Activated T-helper 17 cell treated with anti-CD3 and anti-CD28 coated beads, Interleukin-2, amount 50 U/mL, for 72 hours (primary cell): ENCODE measurements at regions not wholly inside any gene's neighbourhood (a gene's known extent, or its start where the extent isn't known, plus 50 kb on each side); places are given as distances from the start of the nearest gene placed in this dataset.

ENCODE experiments used
- ATAC-seq: fragments of 150-1000 bp; cut with Tn5 transposase; replicated peaks from 2 replicates; pipeline ENCODE4 v1.10.0; 2021; ENCODE audit warnings: mild to moderate bottlenecking, moderate library complexity
- H3K27ac Mint-ChIP-seq: one replicate; pipeline ENCODE4 v1.8.0; 2022; ENCODE audit warnings: mixed read lengths
- H3K27me3 Mint-ChIP-seq: one replicate; pipeline ENCODE4 v1.8.0; 2022; ENCODE audit warnings: mixed read lengths
- H3K36me3 Mint-ChIP-seq: one replicate; pipeline ENCODE4 v1.8.0; 2022; ENCODE audit warnings: low read depth, mild to moderate bottlenecking, mixed read lengths
- H3K4me1 Mint-ChIP-seq: one replicate; pipeline ENCODE4 v1.8.0; 2022; ENCODE audit warnings: mixed read lengths
- H3K4me3 Mint-ChIP-seq: one replicate; pipeline ENCODE4 v1.8.0; 2022; ENCODE audit warnings: mild to moderate bottlenecking, mixed read lengths
- H3K9me3 Mint-ChIP-seq: one replicate; pipeline ENCODE4 v1.8.0; 2022; ENCODE audit warnings: mixed read lengths

DNA sequence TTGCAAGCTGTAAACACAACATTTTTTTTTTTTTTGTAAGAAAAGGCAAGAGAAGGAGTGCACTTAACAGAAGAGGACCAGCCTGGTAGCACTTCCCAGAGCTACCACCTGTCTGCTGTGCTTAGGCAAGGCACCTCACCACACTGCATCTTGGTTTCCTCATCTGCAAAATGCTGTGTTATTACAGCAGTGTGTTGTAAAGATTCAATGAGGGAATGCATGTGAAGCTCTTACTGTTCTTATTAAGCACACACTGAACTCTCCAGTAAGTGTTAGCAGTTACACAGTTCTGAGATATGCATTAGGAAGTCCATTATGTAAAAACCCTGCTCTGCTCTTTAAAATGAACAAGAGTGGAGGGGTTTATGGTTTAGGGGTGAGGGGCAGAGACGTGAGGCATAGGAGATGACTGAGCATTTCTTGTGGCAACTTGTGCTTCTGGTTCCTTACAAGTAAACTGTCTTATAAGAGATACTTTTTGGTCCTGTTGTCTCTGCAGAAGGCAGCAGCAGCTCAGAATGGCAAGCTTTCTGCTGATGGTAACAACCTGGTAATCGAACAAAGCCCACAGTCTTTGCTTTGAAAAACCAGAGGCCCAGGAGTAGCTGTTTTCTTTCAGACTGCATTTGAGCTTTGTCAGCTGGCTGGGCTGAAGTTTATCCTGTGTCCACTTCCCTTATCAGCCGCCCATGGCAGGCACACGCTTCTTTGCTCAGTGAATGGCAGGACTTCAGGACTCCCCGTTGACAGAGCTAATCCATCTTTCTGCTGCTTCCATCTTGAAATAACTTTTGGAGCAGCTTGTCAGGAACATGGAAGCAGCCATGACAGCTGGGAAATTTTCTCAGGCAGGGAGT lies 98.8 kb upstream of the BMPER start:
- no peak overlapping the region for H3K4me3 Mint-ChIP-seq
- ATAC-seq = no peak
- peaks cover 8% of the 10 kb centered on the region for H3K9me3 Mint-ChIP-seq
- no peak overlapping the region for H3K27ac Mint-ChIP-seq
- no peaks in the 10 kb centered on the region for H3K36me3 Mint-ChIP-seq
- no peaks in the 10 kb centered on the region for H3K27me3 Mint-ChIP-seq
- H3K4me1 Mint-ChIP-seq = no peaks in the 10 kb centered on the region

- ATAC-seq = no peak
- H3K27me3 Mint-ChIP-seq = no peaks in the 10 kb centered on the region
- H3K4me3 Mint-ChIP-seq = no peak overlapping the region
- no peaks in the 10 kb centered on the region for H3K4me1 Mint-ChIP-seq
- H3K9me3 Mint-ChIP-seq = peaks cover 8% of the 10 kb centered on the region
- H3K36me3 Mint-ChIP-seq = no peaks in the 10 kb centered on the region
- H3K27ac Mint-ChIP-seq = no peak overlapping the region
Observed at GRCh38 chr7:33807155-33807530, 98.2 kb upstream of the BMPER start.

- Mint-ChIP-seq H3K36me3 (no peaks in the 10 kb centered on the region), H3K4me1 (no peaks in the 10 kb centered on the region), H3K4me3 (no peak overlapping the region), H3K27ac (no peak overlapping the region), H3K9me3 (peaks cover 8% of the 10 kb centered on the region), H3K27me3 (no peaks in the 10 kb centered on the region)
- ATAC-seq = no peak
Observed at GRCh38 chr7:33807779-33808482, 97.4 kb upstream of the BMPER start.

- no peak overlapping the region for H3K4me3 Mint-ChIP-seq
- no peak for ATAC-seq
- H3K4me1 Mint-ChIP-seq = no peaks in the 10 kb centered on the region
- no peak overlapping the region for H3K27ac Mint-ChIP-seq
- no peaks in the 10 kb centered on the region for H3K27me3 Mint-ChIP-seq
- H3K36me3 Mint-ChIP-seq = no peaks in the 10 kb centered on the region
- peaks cover 11% of the 10 kb centered on the region for H3K9me3 Mint-ChIP-seq
Observed at GRCh38 chr7:33809228-33809627, 96.1 kb upstream of the BMPER start.

- Mint-ChIP-seq H3K4me3 (no peak overlapping the region), H3K27ac (no peak overlapping the region), H3K4me1 (no peaks in the 10 kb centered on the region), H3K27me3 (no peaks in the 10 kb centered on the region), H3K9me3 (peaks cover 11% of the 10 kb centered on the region), H3K36me3 (no peaks in the 10 kb centered on the region)
- ATAC-seq = no peak
Observed at GRCh38 chr7:33810356-33810755, 95.0 kb upstream of the BMPER start.

- H3K27ac Mint-ChIP-seq = no peak overlapping the region
- ATAC-seq = no peak
- no peaks in the 10 kb centered on the region for H3K4me1 Mint-ChIP-seq
- H3K4me3 Mint-ChIP-seq = no peak overlapping the region
- no peaks in the 10 kb centered on the region for H3K27me3 Mint-ChIP-seq
- H3K9me3 Mint-ChIP-seq = peaks cover 11% of the 10 kb centered on the region
- H3K36me3 Mint-ChIP-seq = no peaks in the 10 kb centered on the region
Observed at GRCh38 chr7:33813331-33813730, 92.0 kb upstream of the BMPER start.

DNA sequence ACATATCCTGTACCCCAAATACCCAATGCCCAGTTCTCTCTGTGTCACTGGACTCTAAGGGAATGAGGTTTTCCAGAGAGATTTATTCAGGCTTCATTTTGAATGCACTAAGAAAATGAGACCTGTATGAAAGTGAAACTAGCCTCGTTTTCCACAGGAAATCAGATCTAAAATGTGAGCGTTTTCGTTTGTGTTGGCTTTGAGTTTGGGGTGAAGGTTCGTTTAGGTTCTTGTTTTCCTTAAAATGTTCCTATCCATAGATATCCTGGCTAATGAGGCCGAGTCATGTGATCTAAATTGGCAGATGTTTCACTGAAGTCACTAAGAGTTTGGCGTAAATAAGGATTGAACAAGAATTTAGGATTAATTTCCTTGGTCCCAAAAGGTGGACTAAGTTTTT lies 90.9 kb upstream of the BMPER start:
- Mint-ChIP-seq H3K9me3 (peaks cover 11% of the 10 kb centered on the region), H3K27me3 (no peaks in the 10 kb centered on the region), H3K36me3 (no peaks in the 10 kb centered on the region), H3K4me1 (no peaks in the 10 kb centered on the region), H3K27ac (no peak overlapping the region), H3K4me3 (no peak overlapping the region)
- no peak for ATAC-seq

DNA sequence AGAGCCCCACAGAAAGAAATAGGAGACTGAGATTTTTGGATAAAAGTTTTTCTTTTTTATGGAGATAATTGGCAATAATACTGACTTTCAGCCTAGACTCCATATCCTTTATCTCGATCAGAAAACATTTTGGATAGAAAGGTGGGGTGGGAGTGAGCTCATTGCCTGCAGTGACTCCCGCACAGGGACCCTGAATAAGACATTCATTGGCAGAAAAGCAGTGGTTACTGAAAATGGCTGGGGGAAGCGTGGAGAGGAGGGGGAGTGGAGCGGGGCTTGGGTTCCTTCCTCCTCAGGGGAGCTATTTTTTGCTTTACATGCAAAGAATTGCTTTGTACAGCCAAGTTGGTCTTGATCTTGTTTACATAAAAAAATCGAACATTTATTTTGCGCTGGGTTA lies 90.4 kb upstream of the BMPER start:
- H3K4me1 Mint-ChIP-seq = no peaks in the 10 kb centered on the region
- H3K9me3 Mint-ChIP-seq = peaks cover 13% of the 10 kb centered on the region
- no peak overlapping the region for H3K27ac Mint-ChIP-seq
- H3K4me3 Mint-ChIP-seq = no peak overlapping the region
- H3K36me3 Mint-ChIP-seq = no peaks in the 10 kb centered on the region
- H3K27me3 Mint-ChIP-seq = no peaks in the 10 kb centered on the region
- ATAC-seq = no peak

DNA sequence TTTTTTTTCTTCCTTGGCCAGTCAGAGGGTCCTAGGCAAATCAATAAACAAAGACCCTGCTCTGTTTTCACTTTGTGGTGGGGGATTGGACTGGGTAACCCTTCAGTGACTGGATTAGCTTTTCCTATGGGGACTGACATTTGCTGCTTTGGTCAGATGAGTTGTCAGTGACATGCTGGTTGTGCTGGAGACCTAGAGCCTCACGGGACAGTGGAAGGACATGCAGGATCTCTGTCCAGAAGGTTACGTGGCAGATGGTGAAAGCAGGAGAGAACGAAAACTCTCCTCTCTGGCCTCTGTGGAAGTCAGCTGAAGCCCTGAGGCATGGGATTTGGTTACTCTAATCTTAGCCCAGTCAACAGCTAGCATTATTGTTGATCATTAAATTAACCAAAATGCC lies 90.0 kb upstream of the BMPER start:
- no peak overlapping the region for H3K27ac Mint-ChIP-seq
- no peak overlapping the region for H3K4me3 Mint-ChIP-seq
- H3K36me3 Mint-ChIP-seq = no peaks in the 10 kb centered on the region
- no peaks in the 10 kb centered on the region for H3K27me3 Mint-ChIP-seq
- no peaks in the 10 kb centered on the region for H3K4me1 Mint-ChIP-seq
- ATAC-seq = no peak
- peaks cover 12% of the 10 kb centered on the region for H3K9me3 Mint-ChIP-seq

DNA sequence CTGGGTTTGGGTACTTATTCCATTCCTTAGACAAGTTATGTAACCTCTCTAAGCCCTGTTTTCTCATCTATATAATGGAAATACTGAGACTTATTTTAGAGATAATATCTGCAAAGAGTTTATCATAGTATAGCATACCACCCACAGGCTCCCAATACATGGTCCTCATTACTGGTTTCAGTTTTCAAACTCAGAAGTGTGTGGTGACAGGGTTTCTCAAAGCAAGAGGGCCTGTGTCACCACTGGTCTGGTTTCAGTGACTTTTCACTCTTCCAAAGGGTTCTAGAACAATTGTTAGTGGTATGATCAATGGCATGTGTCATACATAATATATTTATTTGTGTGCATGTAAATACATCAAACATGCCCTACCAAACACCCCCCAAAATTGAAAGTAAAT lies 89.2 kb upstream of the BMPER start:
- Mint-ChIP-seq H3K9me3 (peaks cover 10% of the 10 kb centered on the region), H3K27me3 (no peaks in the 10 kb centered on the region), H3K36me3 (no peaks in the 10 kb centered on the region), H3K27ac (no peak overlapping the region), H3K4me3 (no peak overlapping the region), H3K4me1 (no peaks in the 10 kb centered on the region)
- ATAC-seq = peak; percentile 40

DNA sequence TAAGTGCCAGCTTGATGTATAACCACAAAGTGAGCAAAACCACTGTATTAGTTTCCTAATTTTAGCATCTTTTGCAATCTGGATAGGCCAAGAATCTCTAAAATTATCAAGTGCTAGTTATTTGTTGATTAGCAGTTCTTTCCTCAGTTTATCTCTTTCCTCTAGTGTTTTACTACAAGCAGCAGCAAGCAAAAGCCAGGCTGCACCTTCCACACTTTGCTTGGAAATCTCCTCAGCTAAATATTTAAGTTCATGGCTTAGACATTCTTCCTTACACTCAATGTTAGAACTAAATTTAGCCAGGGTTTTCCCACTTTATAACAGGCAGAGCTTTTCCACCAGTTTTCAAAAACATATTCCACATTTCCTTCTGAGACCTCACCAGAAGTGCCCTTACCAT lies 85.7 kb upstream of the BMPER start:
- Mint-ChIP-seq H3K36me3 (no peaks in the 10 kb centered on the region), H3K4me3 (no peak overlapping the region), H3K4me1 (no peaks in the 10 kb centered on the region), H3K27ac (no peak overlapping the region), H3K9me3 (peaks cover 4% of the 10 kb centered on the region), H3K27me3 (no peaks in the 10 kb centered on the region)
- no peak for ATAC-seq

- H3K27me3 Mint-ChIP-seq = no peaks in the 10 kb centered on the region
- no peaks in the 10 kb centered on the region for H3K36me3 Mint-ChIP-seq
- ATAC-seq = no peak
- H3K9me3 Mint-ChIP-seq = peaks cover 4% of the 10 kb centered on the region
- no peak overlapping the region for H3K27ac Mint-ChIP-seq
- no peaks in the 10 kb centered on the region for H3K4me1 Mint-ChIP-seq
- no peak overlapping the region for H3K4me3 Mint-ChIP-seq
Observed at GRCh38 chr7:33820206-33820605, 85.1 kb upstream of the BMPER start.

DNA sequence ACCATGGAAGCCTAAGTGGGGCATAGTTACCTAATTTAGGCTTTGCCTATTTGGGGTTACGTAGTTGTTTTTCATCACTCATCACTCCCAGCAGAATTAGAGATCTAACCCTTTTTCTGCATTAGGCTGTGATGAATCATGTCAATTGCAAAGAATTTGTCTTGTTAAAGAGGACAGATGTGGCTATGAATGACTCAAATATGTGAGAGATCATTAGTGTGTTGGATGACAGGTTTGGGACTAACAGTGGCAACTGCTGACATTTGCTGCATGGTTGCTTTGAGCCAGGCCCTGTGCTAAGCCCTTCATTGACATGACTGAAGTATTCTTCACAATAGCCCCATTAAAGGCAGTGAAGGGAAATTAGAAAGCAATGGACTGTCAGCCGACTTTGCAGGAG lies 83.4 kb upstream of the BMPER start:
- no peaks in the 10 kb centered on the region for H3K27me3 Mint-ChIP-seq
- peaks cover 4% of the 10 kb centered on the region for H3K9me3 Mint-ChIP-seq
- H3K36me3 Mint-ChIP-seq = no peaks in the 10 kb centered on the region
- no peak overlapping the region for H3K27ac Mint-ChIP-seq
- no peak overlapping the region for H3K4me3 Mint-ChIP-seq
- no peaks in the 10 kb centered on the region for H3K4me1 Mint-ChIP-seq
- no peak for ATAC-seq

- H3K4me1 Mint-ChIP-seq = no peaks in the 10 kb centered on the region
- no peak overlapping the region for H3K27ac Mint-ChIP-seq
- no peak for ATAC-seq
- H3K9me3 Mint-ChIP-seq = peaks cover 4% of the 10 kb centered on the region
- no peaks in the 10 kb centered on the region for H3K27me3 Mint-ChIP-seq
- no peak overlapping the region for H3K4me3 Mint-ChIP-seq
- no peaks in the 10 kb centered on the region for H3K36me3 Mint-ChIP-seq
Observed at GRCh38 chr7:33823913-33824312, 81.4 kb upstream of the BMPER start.

GRCh38 chr7:33824911-33825459 lies 80.4 kb upstream of the BMPER start:
- Mint-ChIP-seq H3K9me3 (peaks cover 2% of the 10 kb centered on the region), H3K27me3 (no peaks in the 10 kb centered on the region), H3K4me3 (no peak overlapping the region), H3K36me3 (no peaks in the 10 kb centered on the region), H3K4me1 (no peaks in the 10 kb centered on the region), H3K27ac (no peak overlapping the region)
- ATAC-seq = no peak
